ENCODE measurements at regions not wholly inside any gene's neighbourhood (a gene's known extent, or its start where the extent isn't known, plus 50 kb on each side); places are given as distances from the start of the nearest gene placed in this dataset.

- Histone ChIP-seq H3K4me1 (ENCODE audit: control insufficient read depth, low read length) (no peaks in the 10 kb centered on the region), H3K4me3 (ENCODE audit: low read length) (no peak overlapping the region), H3K4me2 (ENCODE audit: low read length) (no peak overlapping the region), H3F3A (ENCODE audit: control insufficient read depth, insufficient read depth) (no peaks in the 10 kb centered on the region), H3K27me3 (ENCODE audit: control insufficient read depth, low read length) (peaks cover 13% of the 10 kb centered on the region; the same call in 1 of the 2 replicates), H3K27ac (ENCODE audit: low read depth, low read length) (no peak overlapping the region), H3K9me3 (ENCODE audit: control insufficient read depth, insufficient read depth, low read length) (no peaks in the 10 kb centered on the region), H3K79me2 (ENCODE audit: control insufficient read depth, low read length) (no peaks in the 10 kb centered on the region), H3K36me3 (ENCODE audit: control insufficient read depth, low read length) (no peaks in the 10 kb centered on the region), H4K20me1 (ENCODE audit: control insufficient read depth, insufficient read depth, low read depth, low read length) (no peaks in the 10 kb centered on the region), H3K9me2 (replicated peaks; ENCODE audit: control insufficient read depth, low read length) (no peaks in the 10 kb centered on the region)
- TF ChIP-seq EZH2phosphoT487 (IDR thresholded peaks at IDR 0.05; ENCODE audit: borderline replicate concordance, low read length) (no peak), CTCF (IDR thresholded peaks at IDR 0.05; ENCODE audit: low read depth, low read length, poor library complexity, severe bottlenecking) (no peak)
These were observed 153.5 kb downstream of the RPLP1 start for GRCh38 chr15:69606144-69606543.

DNA sequence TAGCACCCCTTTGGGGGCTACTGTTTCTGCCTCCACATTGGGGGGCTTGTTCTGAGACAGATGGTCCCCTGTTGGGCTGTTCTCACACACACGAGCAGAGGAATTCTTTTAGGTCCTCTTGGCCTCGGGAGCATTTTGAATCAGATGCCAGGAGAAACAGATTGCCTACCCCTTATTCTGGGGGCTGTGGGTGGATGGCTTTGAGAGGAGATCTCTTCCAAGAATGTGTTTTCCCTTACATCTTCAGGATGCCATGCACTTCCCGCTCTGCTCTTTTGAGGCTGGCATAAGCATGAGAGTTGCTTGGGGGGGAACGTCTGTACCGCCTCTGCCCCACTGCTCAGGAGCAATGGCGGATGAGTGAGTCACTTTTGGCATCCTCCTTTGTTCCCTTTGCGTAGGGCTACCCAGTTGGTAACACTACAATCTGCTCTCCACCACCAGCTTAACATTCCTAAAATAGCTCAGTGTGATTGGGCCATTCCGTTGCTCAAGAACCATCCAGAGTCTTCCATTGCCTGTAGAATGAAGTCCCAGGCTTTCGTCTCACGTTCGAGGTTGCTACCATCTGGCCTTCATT is 154.4 kb downstream of the RPLP1 start:
- Histone ChIP-seq H3K4me1 (ENCODE audit: control insufficient read depth, low read length) (no peaks in the 10 kb centered on the region), H3K9me2 (replicated peaks; ENCODE audit: control insufficient read depth, low read length) (no peaks in the 10 kb centered on the region), H3K4me3 (ENCODE audit: low read length) (no peak overlapping the region), H3K4me2 (ENCODE audit: low read length) (no peak overlapping the region), H3K36me3 (ENCODE audit: control insufficient read depth, low read length) (no peaks in the 10 kb centered on the region), H3K27ac (ENCODE audit: low read depth, low read length) (no peak overlapping the region), H3K27me3 (ENCODE audit: control insufficient read depth, low read length) (peaks cover 14% of the 10 kb centered on the region; the same call in 1 of the 2 replicates), H3K9me3 (ENCODE audit: control insufficient read depth, insufficient read depth, low read length) (no peaks in the 10 kb centered on the region), H4K20me1 (ENCODE audit: control insufficient read depth, insufficient read depth, low read depth, low read length) (no peaks in the 10 kb centered on the region), H3K79me2 (ENCODE audit: control insufficient read depth, low read length) (no peaks in the 10 kb centered on the region), H3F3A (ENCODE audit: control insufficient read depth, insufficient read depth) (no peaks in the 10 kb centered on the region)
- no peak for TF ChIP-seq EZH2phosphoT487 (IDR thresholded peaks at IDR 0.05; ENCODE audit: borderline replicate concordance, low read length)
- TF ChIP-seq CTCF (IDR thresholded peaks at IDR 0.05; ENCODE audit: low read depth, low read length, poor library complexity, severe bottlenecking) = no peak

- no peaks in the 10 kb centered on the region for H3K4me1 ChIP-seq (ENCODE audit: control insufficient read depth, low read length)
- H3K9me2 ChIP-seq (replicated peaks; ENCODE audit: control insufficient read depth, low read length) = no peaks in the 10 kb centered on the region
- H3F3A ChIP-seq (ENCODE audit: control insufficient read depth, insufficient read depth) = no peaks in the 10 kb centered on the region
- peaks cover 16% of the 10 kb centered on the region; the same call in 1 of the 2 replicates for H3K27me3 ChIP-seq (ENCODE audit: control insufficient read depth, low read length)
- no peaks in the 10 kb centered on the region for H3K36me3 ChIP-seq (ENCODE audit: control insufficient read depth, low read length)
- H3K9me3 ChIP-seq (ENCODE audit: control insufficient read depth, insufficient read depth, low read length) = no peaks in the 10 kb centered on the region
- H3K79me2 ChIP-seq (ENCODE audit: control insufficient read depth, low read length) = no peaks in the 10 kb centered on the region
- H3K27ac ChIP-seq (ENCODE audit: low read depth, low read length) = no peak overlapping the region
- H3K4me2 ChIP-seq (ENCODE audit: low read length) = no peak overlapping the region
- H4K20me1 ChIP-seq (ENCODE audit: control insufficient read depth, insufficient read depth, low read depth, low read length) = no peaks in the 10 kb centered on the region
- H3K4me3 ChIP-seq (ENCODE audit: low read length) = no peak overlapping the region
- no peak for TF ChIP-seq CTCF (IDR thresholded peaks at IDR 0.05; ENCODE audit: low read depth, low read length, poor library complexity, severe bottlenecking)
- TF ChIP-seq EZH2phosphoT487 (IDR thresholded peaks at IDR 0.05; ENCODE audit: borderline replicate concordance, low read length) = no peak
These were observed 156.0 kb downstream of the RPLP1 start for GRCh38 chr15:69608661-69609060.

All from DOHH2 (cell line).